IMR-90 (cell line): ENCODE measurements at regions not wholly inside any gene's neighbourhood (a gene's known extent, or its start where the extent isn't known, plus 50 kb on each side); places are given as distances from the start of the nearest gene placed in this dataset.

ENCODE experiments used
- ATAC-seq: fragments of 200-7000 bp; cut with Tn5 transposase; 2 replicates; pipeline ENCODE4 v1.9.1; 2020; ENCODE audit warnings: low read depth, mild to moderate bottlenecking, moderate library complexity
- BruUV-seq: library from RNA; stranded (reverse); fragments of 400-500 nt; replicated peaks from 2 replicates; lab custom pipeline; 2021; lab: Mats Ljungman, UMichigan
- CTCF ChIA-PET: fragments of 300-600 bp; formaldehyde crosslinking; extraction: SDS; loops from one replicate; lab custom pipeline; 2021; ENCODE audit warnings: antibody characterized with exemption; lab: Yijun Ruan, JAX
- POLR2A ChIA-PET: fragments of 300-600 bp; sonication (Branson Sonifier 250); formaldehyde crosslinking; loops from one replicate; lab custom pipeline; 2022; ENCODE audit warnings: antibody characterized with exemption; ENCODE audit not compliant: unreplicated experiment; lab: Charles Lee
- DNase-seq: peaks from one replicate; pipeline ENCODE4 v3.0.0; 2013
- H2AFZ ChIP-seq: replicated peaks from 2 replicates; pipeline ENCODE3; 2013; ENCODE audit warnings: low read length, mild to moderate bottlenecking; ENCODE audit not compliant: poor library complexity
- H2AK5ac ChIP-seq: 2 replicates; pipeline ENCODE4 v1.6.1; 2013; ENCODE audit warnings: low read depth, low read length, inconsistent platforms
- H2AK9ac ChIP-seq: replicated peaks from 2 replicates; pipeline ENCODE3; 2013; ENCODE audit warnings: mild to moderate bottlenecking, low read depth, low read length, moderate library complexity; ENCODE audit not compliant: poor library complexity
- H2BK120ac ChIP-seq: 2 replicates; pipeline ENCODE4 v1.6.1; 2013; ENCODE audit warnings: low read depth, low read length, inconsistent platforms
- H2BK15ac ChIP-seq: 3 replicates; pipeline ENCODE4 v1.6.1; 2013; ENCODE audit warnings: low read depth, low read length, inconsistent platforms
- H2BK20ac ChIP-seq: 2 replicates; pipeline ENCODE4 v1.6.1; 2013; ENCODE audit warnings: low read depth, mild to moderate bottlenecking, inconsistent platforms, low read length, moderate library complexity
- H2BK5ac ChIP-seq: 2 replicates; pipeline ENCODE4 v1.6.1; 2013; ENCODE audit warnings: mild to moderate bottlenecking, low read depth, low read length, inconsistent platforms; ENCODE audit not compliant: poor library complexity, severe bottlenecking
- H3K14ac ChIP-seq: replicated peaks from 2 replicates; pipeline ENCODE4 v1.6.1; 2013; ENCODE audit warnings: low read depth, low read length, inconsistent platforms
- H3K18ac ChIP-seq: 2 replicates; pipeline ENCODE4 v1.6.1; 2013; ENCODE audit warnings: low read depth, low read length, control low read depth
- H3K23ac ChIP-seq: 2 replicates; pipeline ENCODE4 v1.6.1; 2013; ENCODE audit warnings: low read depth, low read length, inconsistent platforms
- H3K27ac ChIP-seq: 2 replicates; pipeline ENCODE4 v1.5.1; 2013; ENCODE audit warnings: mild to moderate bottlenecking, control low read depth, low read length; ENCODE audit not compliant: insufficient read depth
- H3K27me3 ChIP-seq: 2 replicates; pipeline ENCODE4 v1.6.1; 2013; ENCODE audit warnings: low read length; ENCODE audit not compliant: control insufficient read depth, insufficient read depth
- H3K36me3 ChIP-seq: 2 replicates; pipeline ENCODE4 v1.6.1; 2013; ENCODE audit warnings: low read length, mixed read lengths; ENCODE audit not compliant: control insufficient read depth, insufficient read depth
- H3K4ac ChIP-seq: 2 replicates; pipeline ENCODE4 v1.6.1; 2013; ENCODE audit warnings: low read depth, low read length, inconsistent platforms
- H3K4me1 ChIP-seq: 2 replicates; pipeline ENCODE4 v1.6.1; 2013; ENCODE audit warnings: low read length, mixed read lengths; ENCODE audit not compliant: control insufficient read depth, insufficient read depth
- H3K4me2 ChIP-seq: 2 replicates; pipeline ENCODE4 v1.6.1; 2013; ENCODE audit warnings: low read depth, mild to moderate bottlenecking, control low read depth, low read length, moderate library complexity
- H3K4me3 ChIP-seq: 2 replicates; pipeline ENCODE4 v1.5.1; 2013; ENCODE audit warnings: low read depth, mild to moderate bottlenecking, control low read depth, low read length, moderate library complexity; ENCODE audit not compliant: insufficient read depth
- H3K56ac ChIP-seq: 2 replicates; pipeline ENCODE4 v1.6.1; 2013; ENCODE audit warnings: low read length, inconsistent platforms; ENCODE audit not compliant: insufficient read depth; ENCODE audit errors: extremely low read depth
- H3K79me1 ChIP-seq, 2 experiments: 2 replicates each; pipeline ENCODE4 v1.6.1; 2013; ENCODE audit warnings: low read length in 2 of 2, inconsistent platforms in 1 of 2, low read depth in 1 of 2
- H3K9ac ChIP-seq: 2 replicates; pipeline ENCODE4 v1.6.1; 2013; ENCODE audit warnings: low read depth, low read length, control low read depth
- H3K9me1 ChIP-seq: 2 replicates; pipeline ENCODE4 v1.6.1; 2013; ENCODE audit warnings: low read length, inconsistent platforms; ENCODE audit not compliant: insufficient read depth
- H3K9me3 ChIP-seq: 2 replicates; pipeline ENCODE4 v1.6.1; 2013; ENCODE audit warnings: low read length; ENCODE audit not compliant: control insufficient read depth, insufficient read depth
- H4K20me1 ChIP-seq: 2 replicates; pipeline ENCODE4 v1.6.1; 2013; ENCODE audit warnings: low read length, inconsistent platforms; ENCODE audit not compliant: insufficient read depth
- H4K5ac ChIP-seq: 2 replicates; pipeline ENCODE4 v1.6.1; 2013; ENCODE audit warnings: mild to moderate bottlenecking, low read depth, low read length, control low read depth
- H4K8ac ChIP-seq, 2 experiments: 2 replicates each; pipeline ENCODE4 v1.6.1; 2013; ENCODE audit warnings: low read depth in 2 of 2, low read length in 2 of 2, control low read depth in 1 of 2, inconsistent platforms in 1 of 2
- H4K91ac ChIP-seq: 2 replicates; pipeline ENCODE4 v1.6.1; 2013; ENCODE audit warnings: low read depth, low read length, inconsistent platforms; ENCODE audit not compliant: insufficient read depth
- BHLHE40 ChIP-seq: fragments of 150-350 bp; IDR thresholded peaks from 2 replicates; pipeline ENCODE4 v1.6.1; 2016; ENCODE audit warnings: mild to moderate bottlenecking, low read depth, low read length
- CEBPB ChIP-seq: IDR thresholded peaks from 2 replicates; pipeline ENCODE4 v1.6.1; 2012; ENCODE audit warnings: low read depth, low read length, improper control_type of control experiment
- CHD1 ChIP-seq: IDR thresholded peaks from 2 replicates; pipeline ENCODE4 v1.6.1; 2012; ENCODE audit warnings: low read depth, low read length, improper control_type of control experiment
- FOS ChIP-seq: fragments of 150-350 bp; IDR thresholded peaks from 2 replicates; pipeline ENCODE4 v1.6.1; 2016; ENCODE audit warnings: low read depth, low read length
- MAFK ChIP-seq: IDR thresholded peaks from 2 replicates; pipeline ENCODE4 v1.6.1; 2012; ENCODE audit warnings: low read depth, low read length, improper control_type of control experiment
- MAZ ChIP-seq: IDR thresholded peaks from 2 replicates; pipeline ENCODE4 v1.6.1; 2012; ENCODE audit warnings: low read depth, mild to moderate bottlenecking, low read length, improper control_type of control experiment, moderate library complexity, borderline replicate concordance
- MXI1 ChIP-seq: IDR thresholded peaks from 2 replicates; pipeline ENCODE4 v1.6.1; 2012; ENCODE audit warnings: low read depth, mild to moderate bottlenecking, low read length, moderate library complexity, borderline replicate concordance
- NFE2L2 ChIP-seq: fragments of 150-350 bp; IDR thresholded peaks from 2 replicates; pipeline ENCODE4 v1.6.1; 2016; ENCODE audit warnings: low read depth, mild to moderate bottlenecking, low read length
- POLR2A ChIP-seq: IDR thresholded peaks from 2 replicates; pipeline ENCODE4 v1.6.1; 2012; ENCODE audit warnings: mild to moderate bottlenecking, low read depth, low read length
- RAD21 ChIP-seq: IDR thresholded peaks from 2 replicates; pipeline ENCODE4 v1.6.1; 2012; ENCODE audit warnings: low read length, improper control_type of control experiment
- RCOR1 ChIP-seq: IDR thresholded peaks from 2 replicates; pipeline ENCODE4 v1.6.1; 2012; ENCODE audit warnings: mild to moderate bottlenecking, low read length, improper control_type of control experiment; ENCODE audit not compliant: insufficient replicate concordance
- RFX5 ChIP-seq: IDR thresholded peaks from 2 replicates; pipeline ENCODE4 v1.8.0; 2012; ENCODE audit warnings: low read depth, mild to moderate bottlenecking, low read length, moderate library complexity
- SMC3 ChIP-seq: fragments of 150-350 bp; IDR thresholded peaks from 2 replicates; pipeline ENCODE4 v1.6.1; 2016; ENCODE audit warnings: low read depth, mild to moderate bottlenecking, antibody characterized with exemption, low read length, moderate library complexity
- dilution Hi-C: fragments of 300-500 bp; cut with HindIII; formaldehyde crosslinking; loops from one replicate; pipeline ENCODE4 v1.14.3; 2018; ENCODE audit warnings: low sequenced_read_pairs; ENCODE audit not compliant: unreplicated experiment
- in situ Hi-C: fragments of 300-500 bp; cut with MboI; formaldehyde crosslinking; loops from 3 replicates; pipeline ENCODE4 v1.14.3; 2019; ENCODE audit warnings: low sequenced_read_pairs, inconsistent platforms, mixed read lengths
- intact Hi-C: fragments of 100-400 bp; cut with micrococcal nuclease; formaldehyde crosslinking; loops from 2 replicates; pipeline ENCODE4 v1.10.0; 2022
- TF ChIP-seq, protein P1 (sequence below): conservative IDR thresholded peaks from 2 replicates; pipeline ENCODE4 v1.5.1; 2012; ENCODE audit warnings: mild to moderate bottlenecking, low read depth, low read length, improper control_type of control experiment
- TF ChIP-seq, protein P2 (sequence below): fragments of 150-350 bp; IDR thresholded peaks from 2 replicates; pipeline ENCODE4 v1.6.1; 2017; ENCODE audit warnings: mild to moderate bottlenecking, antibody characterized with exemption, low read length, low read depth
- TF ChIP-seq, protein P3 (sequence below): fragments of 150-350 bp; IDR thresholded peaks from 2 replicates; pipeline ENCODE4 v1.6.1; 2016; ENCODE audit warnings: low read depth, mild to moderate bottlenecking, low read length, moderate library complexity, borderline replicate concordance

DNA sequence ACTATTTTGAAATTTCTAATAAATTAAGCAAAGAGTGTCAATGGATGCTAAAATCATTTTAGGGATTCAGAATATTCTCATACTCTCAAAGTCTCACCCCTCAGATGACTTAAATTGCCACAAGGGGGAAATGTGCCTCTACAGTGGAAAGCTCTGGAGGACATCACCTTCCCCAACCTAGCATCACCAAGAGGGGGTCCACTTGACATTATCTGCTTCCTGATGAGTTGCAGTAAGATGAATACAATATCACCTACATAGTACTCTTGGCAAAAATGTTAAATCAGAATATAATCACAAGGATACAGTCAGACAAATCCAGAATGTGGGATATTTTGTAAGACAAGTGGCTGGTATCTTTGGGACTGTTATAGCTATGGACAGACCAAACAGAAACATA lies 290.1 kb downstream of the MFSD1 start:
- H3K9ac ChIP-seq = no peak overlapping the region
- in situ Hi-C loops (no loop called here), dilution Hi-C loops (no loop called here), intact Hi-C loops (no loop called here)
- no peak for TF ChIP-seq POLR2A
- TF ChIP-seq RAD21 = no peak
- TF ChIP-seq, protein P1, sequence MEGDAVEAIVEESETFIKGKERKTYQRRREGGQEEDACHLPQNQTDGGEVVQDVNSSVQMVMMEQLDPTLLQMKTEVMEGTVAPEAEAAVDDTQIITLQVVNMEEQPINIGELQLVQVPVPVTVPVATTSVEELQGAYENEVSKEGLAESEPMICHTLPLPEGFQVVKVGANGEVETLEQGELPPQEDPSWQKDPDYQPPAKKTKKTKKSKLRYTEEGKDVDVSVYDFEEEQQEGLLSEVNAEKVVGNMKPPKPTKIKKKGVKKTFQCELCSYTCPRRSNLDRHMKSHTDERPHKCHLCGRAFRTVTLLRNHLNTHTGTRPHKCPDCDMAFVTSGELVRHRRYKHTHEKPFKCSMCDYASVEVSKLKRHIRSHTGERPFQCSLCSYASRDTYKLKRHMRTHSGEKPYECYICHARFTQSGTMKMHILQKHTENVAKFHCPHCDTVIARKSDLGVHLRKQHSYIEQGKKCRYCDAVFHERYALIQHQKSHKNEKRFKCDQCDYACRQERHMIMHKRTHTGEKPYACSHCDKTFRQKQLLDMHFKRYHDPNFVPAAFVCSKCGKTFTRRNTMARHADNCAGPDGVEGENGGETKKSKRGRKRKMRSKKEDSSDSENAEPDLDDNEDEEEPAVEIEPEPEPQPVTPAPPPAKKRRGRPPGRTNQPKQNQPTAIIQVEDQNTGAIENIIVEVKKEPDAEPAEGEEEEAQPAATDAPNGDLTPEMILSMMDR = no peak
- no peak for TF ChIP-seq SMC3
- TF ChIP-seq MXI1 = no peak
- no peak for TF ChIP-seq RCOR1
- TF ChIP-seq CHD1 = no peak
- no peak for TF ChIP-seq FOS
- TF ChIP-seq NFE2L2 = no peak
- TF ChIP-seq RFX5 = no peak
- no peak for TF ChIP-seq MAFK
- TF ChIP-seq, protein P2, sequence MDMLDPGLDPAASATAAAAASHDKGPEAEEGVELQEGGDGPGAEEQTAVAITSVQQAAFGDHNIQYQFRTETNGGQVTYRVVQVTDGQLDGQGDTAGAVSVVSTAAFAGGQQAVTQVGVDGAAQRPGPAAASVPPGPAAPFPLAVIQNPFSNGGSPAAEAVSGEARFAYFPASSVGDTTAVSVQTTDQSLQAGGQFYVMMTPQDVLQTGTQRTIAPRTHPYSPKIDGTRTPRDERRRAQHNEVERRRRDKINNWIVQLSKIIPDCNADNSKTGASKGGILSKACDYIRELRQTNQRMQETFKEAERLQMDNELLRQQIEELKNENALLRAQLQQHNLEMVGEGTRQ = no peak
- no peak for TF ChIP-seq BHLHE40
- TF ChIP-seq MAZ = no peak
- TF ChIP-seq CEBPB = no peak
- TF ChIP-seq, protein P3, sequence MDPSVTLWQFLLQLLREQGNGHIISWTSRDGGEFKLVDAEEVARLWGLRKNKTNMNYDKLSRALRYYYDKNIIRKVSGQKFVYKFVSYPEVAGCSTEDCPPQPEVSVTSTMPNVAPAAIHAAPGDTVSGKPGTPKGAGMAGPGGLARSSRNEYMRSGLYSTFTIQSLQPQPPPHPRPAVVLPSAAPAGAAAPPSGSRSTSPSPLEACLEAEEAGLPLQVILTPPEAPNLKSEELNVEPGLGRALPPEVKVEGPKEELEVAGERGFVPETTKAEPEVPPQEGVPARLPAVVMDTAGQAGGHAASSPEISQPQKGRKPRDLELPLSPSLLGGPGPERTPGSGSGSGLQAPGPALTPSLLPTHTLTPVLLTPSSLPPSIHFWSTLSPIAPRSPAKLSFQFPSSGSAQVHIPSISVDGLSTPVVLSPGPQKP = no peak
- no peak overlapping the region for H3K4ac ChIP-seq
- H3K79me1 ChIP-seq = no peaks in the 10 kb centered on the region
- H3K9me1 ChIP-seq = no peaks in the 10 kb centered on the region
- H2BK15ac ChIP-seq = no peak overlapping the region
- no peak overlapping the region for H3K14ac ChIP-seq
- no TSS peak for BruUV-seq
- no peak overlapping the region for H4K5ac ChIP-seq
- no peak overlapping the region for H3K18ac ChIP-seq
- DNase-seq = no peak
- no peak overlapping the region for H2BK120ac ChIP-seq
- no peak overlapping the region for H3K27ac ChIP-seq
- H4K91ac ChIP-seq = no peak overlapping the region
- no peak overlapping the region for H2AFZ ChIP-seq
- no peaks in the 10 kb centered on the region; the same call in 1 of the 2 replicates for H3K9me3 ChIP-seq
- H3K23ac ChIP-seq = no peak overlapping the region
- no peak overlapping the region for H2AK5ac ChIP-seq
- H2BK5ac ChIP-seq = no peak overlapping the region
- no peaks in the 10 kb centered on the region for H4K20me1 ChIP-seq
- no peaks in the 10 kb centered on the region for H3K36me3 ChIP-seq
- ChIA-PET POLR2A (no interaction called here), CTCF (interaction anchor here (0.6 kb wide), 1 partner anchor 11 kb away, joined by 3 read pairs; no protein-coding TSS in a partner anchor)
- no peak overlapping the region for H3K4me2 ChIP-seq
- H4K8ac ChIP-seq = no peak overlapping the region
- H2BK20ac ChIP-seq = no peak overlapping the region
- no peaks in the 10 kb centered on the region for H3K27me3 ChIP-seq
- H3K56ac ChIP-seq = no peak overlapping the region
- no peak overlapping the region for H3K4me3 ChIP-seq
- ATAC-seq = no peak
- H2AK9ac ChIP-seq = no peak overlapping the region
- H3K4me1 ChIP-seq = no peaks in the 10 kb centered on the region
